Lower leg skin (tissue), 3 donors: ENCODE measurements at regions not wholly inside any gene's neighbourhood (a gene's known extent, or its start where the extent isn't known, plus 50 kb on each side); places are given as distances from the start of the nearest gene placed in this dataset.

Experiments
- CTCF ChIP-seq, 3 donors: fragments of 450-650 bp; IDR thresholded peaks; one replicate each; pipeline ENCODE4 v1.5.1; 2016; ENCODE audit warnings: antibody characterized with exemption in 3 of 3, mild to moderate bottlenecking in 3 of 3, moderate library complexity in 2 of 3
- POLR2A ChIP-seq, 2 donors: fragments of 450-650 bp; IDR thresholded peaks; one replicate each; pipeline ENCODE4 v1.6.1; 2016 to 2017; ENCODE audit warnings: antibody characterized with exemption in 2 of 2, mild to moderate bottlenecking in 1 of 2, moderate library complexity in 1 of 2

GRCh38 chr15:26070095-26070532 is 207.0 kb upstream of the ATP10A start:
- TF ChIP-seq CTCF (IDR thresholded peaks at IDR 0.05) (no peak), POLR2A (IDR thresholded peaks at IDR 0.05) (no peak)
